ENCODE measurements at regions not wholly inside any gene's neighbourhood (a gene's known extent, or its start where the extent isn't known, plus 50 kb on each side); places are given as distances from the start of the nearest gene placed in this dataset.

DNA sequence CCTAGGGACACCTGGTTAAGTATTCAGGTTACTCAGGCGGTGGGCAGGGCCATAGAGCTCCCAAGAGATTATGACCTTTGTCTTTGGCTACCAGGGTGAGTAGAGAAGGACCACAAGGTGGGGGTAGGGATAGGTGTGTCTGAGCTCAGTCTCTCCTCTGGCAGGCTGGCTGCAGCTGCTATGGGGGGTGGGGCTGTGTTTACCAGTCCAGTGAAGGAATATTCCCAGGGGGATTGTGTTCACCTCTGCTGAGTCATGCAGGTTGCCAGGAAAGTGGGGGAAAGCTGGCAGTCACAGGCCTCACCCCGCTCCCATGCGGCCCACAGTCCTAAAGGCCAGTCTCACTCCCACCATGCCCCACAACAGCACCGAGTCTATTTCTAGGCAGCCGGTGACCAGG lies 53.6 kb upstream of the POU5F2 start:
- no peak for DNase-seq (ENCODE audit: low read depth in 2 of 2)

DNA sequence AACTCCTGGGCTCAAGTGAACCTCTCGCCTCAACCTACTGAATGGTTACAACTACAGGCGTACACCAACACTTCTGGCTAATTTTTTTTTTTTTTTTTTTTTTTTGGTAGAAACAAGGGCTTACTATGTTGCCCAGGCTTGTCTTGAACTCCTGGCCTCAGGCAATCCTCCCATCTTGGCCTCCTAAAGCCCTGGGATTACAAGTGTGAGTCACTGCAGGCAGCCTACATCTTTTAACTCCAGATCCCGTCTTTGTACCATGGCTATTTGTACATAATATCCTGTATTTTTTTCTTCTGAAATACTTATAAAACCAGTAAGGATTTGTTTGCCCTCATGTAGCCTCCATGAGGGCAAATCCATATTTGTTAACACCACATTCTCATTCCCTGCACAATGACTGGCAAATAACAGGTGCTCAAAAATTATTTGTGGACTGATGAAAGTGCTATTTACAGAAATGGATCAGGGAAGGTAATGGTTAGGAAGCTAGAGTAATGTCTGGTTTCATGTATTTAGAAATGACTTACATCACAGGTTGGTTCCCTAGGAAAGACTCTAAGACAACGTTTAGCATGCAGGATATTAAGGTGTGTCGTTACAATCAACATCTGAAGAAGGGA lies 51.9 kb upstream of the POU5F2 start:
- no peak for DNase-seq (ENCODE audit: low read depth in 2 of 2)

DNA sequence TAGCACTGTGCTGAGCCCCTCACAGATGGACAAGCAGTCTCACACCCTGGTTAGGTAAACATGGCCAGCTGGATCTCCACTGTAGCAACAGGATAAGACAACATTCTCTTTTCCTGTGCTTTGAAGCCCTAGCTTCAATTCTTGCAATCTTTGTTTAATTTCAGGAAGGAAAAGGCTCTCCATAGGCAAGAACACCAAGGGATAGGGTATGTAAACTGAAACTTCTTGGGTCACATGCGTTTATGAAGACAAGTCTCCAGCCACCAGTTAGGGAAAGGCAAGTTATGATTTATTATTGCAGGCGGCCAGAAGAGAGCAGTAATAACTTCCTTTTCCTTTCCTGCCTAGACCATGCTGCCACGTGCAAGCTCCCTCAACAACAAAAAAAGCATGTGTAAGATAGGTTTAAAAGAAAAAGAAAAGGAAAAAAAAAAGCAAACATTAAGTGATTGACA lies 50.1 kb upstream of the POU5F2 start:
- DNase-seq (ENCODE audit: low read depth in 2 of 2) = peak; percentile 53 to 95
